ENCODE measurements at regions not wholly inside any gene's neighbourhood (a gene's known extent, or its start where the extent isn't known, plus 50 kb on each side); places are given as distances from the start of the nearest gene placed in this dataset.
A peak's percentile ranks its signal among the peaks of the same experiment; 100 is the strongest.

DNA sequence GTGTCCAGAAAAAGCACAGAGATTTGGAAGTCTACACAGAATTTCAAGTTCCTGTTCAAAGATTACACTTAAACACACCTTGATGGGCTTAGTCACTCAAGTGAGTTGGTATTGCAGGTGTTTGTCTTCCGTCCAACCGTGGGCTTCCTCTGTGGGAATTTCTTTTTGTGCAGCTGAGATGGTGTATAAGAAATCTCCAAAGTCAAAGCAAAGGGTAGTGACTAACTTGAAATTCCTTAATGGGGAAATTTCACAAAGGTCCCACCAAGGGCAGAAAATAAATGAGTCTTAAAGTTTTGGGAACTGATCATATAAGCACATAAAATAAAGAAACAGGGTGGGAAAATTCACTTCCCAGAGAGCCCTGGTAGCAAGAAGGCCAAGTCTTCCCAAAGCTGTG is 102.0 kb upstream of the TNFAIP3 start:
- CTCF ChIA-PET = no interaction called here
- Mint-ChIP-seq H3K27ac (no peak overlapping the region), H3K4me1 (peaks cover 28% of the 10 kb centered on the region), H3K27me3 (no peaks in the 10 kb centered on the region), H3K36me3 (no peaks in the 10 kb centered on the region), H3K4me3 (no peak overlapping the region), H3K9me3 (no peaks in the 10 kb centered on the region)
- DNase-seq = no peak

DNA sequence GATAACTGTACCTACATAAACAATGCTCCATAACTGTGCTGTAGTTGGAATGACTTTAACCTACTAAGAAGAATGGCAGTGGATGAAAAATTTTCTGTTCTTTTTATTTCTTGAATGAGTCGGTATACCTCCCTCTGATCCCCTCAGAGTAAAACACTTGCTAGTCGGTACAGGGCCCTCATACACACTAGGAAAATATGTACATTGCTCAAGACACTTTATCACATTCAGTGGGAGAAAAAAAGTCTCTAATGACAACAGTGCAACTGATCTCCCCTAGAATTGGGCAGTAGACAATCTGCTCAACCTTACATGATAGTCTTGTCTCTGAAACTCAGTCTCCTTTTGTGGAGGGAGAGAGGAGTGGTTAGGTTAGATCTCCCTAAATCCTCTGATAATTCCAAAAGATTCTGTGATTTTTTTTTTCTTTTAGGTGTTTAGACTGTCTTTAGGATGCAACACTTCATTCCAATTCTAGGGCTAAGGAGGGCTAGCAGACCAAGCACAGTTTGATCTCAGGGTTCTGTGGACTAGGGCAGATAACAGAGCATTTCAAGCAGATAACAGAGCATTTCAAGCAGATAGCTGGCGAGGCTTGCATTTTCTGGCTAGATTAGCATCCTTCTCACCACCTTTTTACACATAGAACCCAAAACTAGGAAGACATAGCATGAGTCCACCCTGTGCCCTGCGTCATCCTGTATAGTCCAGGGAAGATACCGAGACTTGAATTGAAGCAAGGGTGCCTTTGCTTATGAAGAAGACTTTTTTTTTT is 100.3 kb upstream of the TNFAIP3 start:
- no peak overlapping the region for H3K4me3 Mint-ChIP-seq
- H3K9me3 Mint-ChIP-seq = no peaks in the 10 kb centered on the region
- DNase-seq = no peak
- CTCF ChIA-PET = no interaction called here
- H3K4me1 Mint-ChIP-seq = peaks cover 28% of the 10 kb centered on the region
- no peak overlapping the region for H3K27ac Mint-ChIP-seq
- H3K36me3 Mint-ChIP-seq = no peaks in the 10 kb centered on the region
- no peaks in the 10 kb centered on the region for H3K27me3 Mint-ChIP-seq

DNA sequence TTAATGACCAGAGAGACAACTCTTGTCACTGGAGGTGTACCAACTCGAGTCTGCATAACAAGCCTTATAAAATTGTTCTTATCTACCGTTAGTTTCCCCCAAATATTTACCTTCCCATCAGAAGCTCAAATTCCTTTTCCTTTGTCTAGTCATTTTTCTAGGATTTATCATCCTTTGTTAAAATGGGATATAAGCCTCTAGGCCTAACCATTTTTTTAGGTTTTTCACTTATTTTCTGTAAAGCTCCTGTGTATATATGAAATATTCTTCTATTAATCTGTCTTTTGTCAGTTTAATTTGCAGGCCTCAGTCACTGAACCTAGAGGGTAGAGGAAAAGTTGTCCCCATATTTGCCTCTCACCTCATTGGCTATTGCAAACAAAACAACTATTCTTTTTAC is 99.6 kb upstream of the TNFAIP3 start:
- Mint-ChIP-seq H3K27ac (no peak overlapping the region), H3K36me3 (no peaks in the 10 kb centered on the region), H3K9me3 (no peaks in the 10 kb centered on the region), H3K4me1 (peaks cover 28% of the 10 kb centered on the region), H3K27me3 (no peaks in the 10 kb centered on the region), H3K4me3 (no peak overlapping the region)
- no peak for DNase-seq
- CTCF ChIA-PET = interaction anchor here (0.9 to 1.3 kb wide), 2 partner anchors 9 to 177 kb away, joined by 3 read pairs; no protein-coding TSS in a partner anchor

DNA sequence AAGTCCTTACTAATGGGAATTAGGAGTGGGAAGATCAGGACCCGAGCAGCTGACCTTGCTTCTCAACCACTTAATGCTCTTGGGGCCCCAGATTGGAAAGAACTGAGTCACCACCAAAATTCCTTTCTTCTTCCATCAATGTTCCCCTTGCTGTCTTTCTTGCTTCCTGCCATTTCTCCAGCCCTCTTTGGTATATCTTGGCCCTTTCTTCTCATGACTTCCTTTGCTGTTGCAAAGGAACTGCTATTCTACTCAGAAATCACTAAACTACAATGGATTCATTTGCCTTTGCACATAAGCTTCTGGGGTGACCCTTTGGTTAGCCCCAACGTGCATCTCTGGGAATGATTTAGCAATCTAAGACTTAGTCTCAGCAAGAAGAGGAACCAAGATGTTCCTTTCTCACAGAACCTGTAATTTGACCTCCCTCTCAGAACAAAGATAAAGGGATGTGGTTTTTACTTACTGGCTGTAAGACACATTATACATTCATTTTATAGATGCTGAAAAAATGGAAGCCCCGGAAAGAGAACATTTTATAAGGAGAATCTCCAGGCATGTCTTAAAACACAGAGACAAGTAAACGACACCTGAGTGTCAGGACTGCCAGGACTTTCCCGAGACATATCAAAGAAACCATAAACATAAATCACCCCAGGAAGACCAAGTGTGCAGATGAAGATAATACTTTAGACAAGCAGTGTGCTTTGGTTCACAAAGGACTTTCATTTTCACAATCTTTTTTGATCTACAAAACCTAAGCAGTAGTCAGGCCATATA is 99.0 kb upstream of the TNFAIP3 start:
- H3K27ac Mint-ChIP-seq = peak overlapping the region; percentile 94
- H3K4me1 Mint-ChIP-seq = peaks cover 28% of the 10 kb centered on the region
- no peaks in the 10 kb centered on the region for H3K36me3 Mint-ChIP-seq
- no peaks in the 10 kb centered on the region for H3K27me3 Mint-ChIP-seq
- H3K4me3 Mint-ChIP-seq = peak overlapping the region; percentile 62
- H3K9me3 Mint-ChIP-seq = no peaks in the 10 kb centered on the region
- DNase-seq = no peak
- CTCF ChIA-PET = interaction anchor here (0.9 to 1.3 kb wide), 3 partner anchors 9 to 177 kb away, joined by 3 read pairs; no protein-coding TSS in a partner anchor

DNA sequence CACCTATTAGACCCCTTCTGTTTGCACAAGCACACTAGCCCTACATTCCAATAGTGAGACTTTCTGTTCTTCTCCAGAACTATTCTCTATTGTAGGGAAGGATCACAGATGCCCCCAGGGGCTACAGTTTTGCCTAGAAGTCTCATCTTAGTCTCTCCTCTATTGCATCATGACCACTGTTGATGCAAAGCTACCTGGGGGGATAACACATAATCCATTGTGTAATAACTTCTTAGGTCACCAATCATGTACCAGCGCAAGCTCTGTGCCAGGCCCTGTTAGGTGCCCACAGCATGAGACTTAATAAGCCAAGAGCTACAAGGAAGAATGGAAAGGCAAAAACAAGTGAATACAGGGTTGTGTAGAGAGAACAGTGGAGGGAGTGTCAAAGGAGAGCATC is 98.1 kb upstream of the TNFAIP3 start:
- H3K27ac Mint-ChIP-seq = peak overlapping the region; percentile 94

DNA sequence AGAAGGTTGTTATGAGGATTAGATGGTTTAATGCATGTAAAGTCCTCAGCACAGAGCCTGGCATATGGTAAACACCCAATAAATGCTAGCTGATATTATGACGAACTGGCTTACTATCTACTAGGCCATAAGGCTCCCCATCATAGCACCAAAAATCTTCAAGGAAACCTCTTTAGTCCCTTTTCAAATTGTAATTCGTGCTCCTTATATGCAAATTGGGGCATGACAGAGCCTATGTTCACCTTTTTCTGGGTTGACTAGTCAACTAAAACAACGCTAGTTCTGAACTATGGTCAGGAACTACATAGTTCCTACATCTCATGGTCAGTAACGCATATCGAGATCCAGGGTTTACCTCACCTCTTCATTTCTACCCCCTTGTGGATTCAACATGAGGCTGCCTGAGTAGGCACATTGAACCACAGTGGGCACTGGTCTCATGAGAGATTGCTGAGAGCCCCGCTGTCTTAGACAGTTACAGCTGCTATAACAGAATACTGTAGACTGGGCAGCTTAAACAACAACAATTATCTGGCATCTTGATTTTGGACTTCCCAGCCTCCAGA is 97.2 kb upstream of the TNFAIP3 start:
- no peak for DNase-seq
- Mint-ChIP-seq H3K27me3 (no peaks in the 10 kb centered on the region), H3K36me3 (no peaks in the 10 kb centered on the region), H3K27ac (no peak overlapping the region), H3K4me1 (peaks cover 28% of the 10 kb centered on the region), H3K4me3 (no peak overlapping the region), H3K9me3 (no peaks in the 10 kb centered on the region)
- CTCF ChIA-PET = no interaction called here

More for the DNA sequence above, 98.1 kb upstream of the TNFAIP3 start:
- CTCF ChIA-PET = interaction anchor here (1.2 kb wide), 1 partner anchor 60 kb away, joined by 3 read pairs; no protein-coding TSS in a partner anchor
- no peak overlapping the region for H3K4me3 Mint-ChIP-seq
- peaks cover 28% of the 10 kb centered on the region for H3K4me1 Mint-ChIP-seq
- H3K36me3 Mint-ChIP-seq = no peaks in the 10 kb centered on the region
- DNase-seq = no peak
- H3K9me3 Mint-ChIP-seq = no peaks in the 10 kb centered on the region
- no peaks in the 10 kb centered on the region for H3K27me3 Mint-ChIP-seq

DNA sequence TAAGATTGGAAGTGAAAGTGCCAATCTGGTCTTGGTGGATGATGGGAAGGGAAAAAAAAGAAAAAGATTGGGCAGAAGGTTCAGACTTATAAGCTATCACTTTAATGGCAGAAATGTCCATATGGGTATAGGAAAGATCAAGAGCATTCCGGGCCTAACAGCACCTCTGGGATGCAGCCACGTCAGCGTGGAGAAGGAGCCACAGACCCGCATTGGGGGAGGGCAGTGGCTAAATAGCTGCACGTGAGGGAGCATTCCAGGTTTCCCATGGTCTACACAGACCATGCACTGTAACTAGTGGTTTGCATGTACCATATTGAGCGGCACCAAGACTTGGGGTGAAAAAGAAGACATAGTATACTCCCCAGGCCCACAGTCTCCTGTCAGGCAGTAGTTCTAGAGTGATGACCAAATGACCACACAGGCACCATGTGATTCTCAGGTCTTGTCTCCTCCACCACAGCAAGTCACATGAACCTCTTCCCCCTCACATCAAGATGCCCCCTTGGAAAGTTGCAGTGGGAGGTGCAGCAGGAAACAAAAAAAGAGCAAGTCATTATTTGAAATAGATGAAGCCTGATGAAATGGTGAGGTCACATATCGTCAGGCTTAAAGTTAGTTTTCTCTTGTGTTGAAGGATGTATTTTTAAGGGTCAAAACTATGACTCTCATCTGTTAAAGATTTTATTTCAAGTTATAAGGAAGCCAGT is 94.4 kb upstream of the TNFAIP3 start:
- H3K4me1 Mint-ChIP-seq = peaks cover 15% of the 10 kb centered on the region
- H3K36me3 Mint-ChIP-seq = no peaks in the 10 kb centered on the region
- CTCF ChIA-PET = no interaction called here
- H3K27me3 Mint-ChIP-seq = no peaks in the 10 kb centered on the region
- DNase-seq = no peak
- H3K4me3 Mint-ChIP-seq = no peak overlapping the region
- no peaks in the 10 kb centered on the region for H3K9me3 Mint-ChIP-seq
- no peak overlapping the region for H3K27ac Mint-ChIP-seq

DNA sequence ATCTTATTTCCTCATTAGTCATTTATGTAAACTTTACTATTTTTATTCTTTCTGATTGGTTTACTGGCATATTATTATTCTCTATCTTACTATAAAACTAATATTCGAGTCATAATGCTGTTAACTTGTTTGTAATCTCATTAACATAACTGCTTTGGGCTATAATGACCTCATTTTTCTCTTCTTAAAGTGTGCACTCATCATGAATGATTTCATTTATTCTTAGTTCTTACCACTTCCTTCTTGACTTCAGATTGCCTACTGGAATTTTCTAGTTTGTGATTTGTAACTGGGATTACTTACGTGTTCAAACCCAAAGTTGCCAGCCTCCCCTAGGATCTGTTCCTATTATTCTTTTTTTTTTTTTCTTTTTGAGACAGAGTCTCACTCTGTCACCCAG is 91.8 kb upstream of the TNFAIP3 start:
- H3K27me3 Mint-ChIP-seq = peaks cover 6% of the 10 kb centered on the region
- DNase-seq = no peak
- H3K27ac Mint-ChIP-seq = no peak overlapping the region
- no peaks in the 10 kb centered on the region for H3K36me3 Mint-ChIP-seq
- no peaks in the 10 kb centered on the region for H3K4me1 Mint-ChIP-seq
- CTCF ChIA-PET = no interaction called here
- H3K9me3 Mint-ChIP-seq = no peaks in the 10 kb centered on the region
- no peak overlapping the region for H3K4me3 Mint-ChIP-seq

DNA sequence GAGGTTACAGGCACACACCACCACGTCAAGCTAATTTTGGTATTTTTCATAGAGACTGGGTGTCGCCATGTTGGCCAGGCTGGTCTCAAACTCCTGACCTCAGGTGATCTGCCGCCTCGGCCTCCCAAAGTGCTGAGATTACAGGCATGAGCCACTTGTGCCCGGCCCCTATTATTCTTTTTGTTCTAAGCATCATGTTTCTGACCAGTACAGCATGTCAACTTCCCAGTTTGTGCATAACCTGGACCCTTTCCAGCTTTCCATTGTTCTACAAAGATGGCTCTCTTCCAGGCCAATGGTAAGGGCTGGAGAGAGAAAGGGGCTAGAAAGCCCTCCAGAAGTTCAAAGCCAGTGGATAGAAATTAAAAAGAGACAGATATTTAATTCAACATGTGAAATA is 91.3 kb upstream of the TNFAIP3 start:
- Mint-ChIP-seq H3K27me3 (peaks cover 6% of the 10 kb centered on the region), H3K4me1 (no peaks in the 10 kb centered on the region), H3K9me3 (no peaks in the 10 kb centered on the region), H3K4me3 (no peak overlapping the region), H3K36me3 (no peaks in the 10 kb centered on the region), H3K27ac (no peak overlapping the region)
- CTCF ChIA-PET = no interaction called here
- no peak for DNase-seq

DNA sequence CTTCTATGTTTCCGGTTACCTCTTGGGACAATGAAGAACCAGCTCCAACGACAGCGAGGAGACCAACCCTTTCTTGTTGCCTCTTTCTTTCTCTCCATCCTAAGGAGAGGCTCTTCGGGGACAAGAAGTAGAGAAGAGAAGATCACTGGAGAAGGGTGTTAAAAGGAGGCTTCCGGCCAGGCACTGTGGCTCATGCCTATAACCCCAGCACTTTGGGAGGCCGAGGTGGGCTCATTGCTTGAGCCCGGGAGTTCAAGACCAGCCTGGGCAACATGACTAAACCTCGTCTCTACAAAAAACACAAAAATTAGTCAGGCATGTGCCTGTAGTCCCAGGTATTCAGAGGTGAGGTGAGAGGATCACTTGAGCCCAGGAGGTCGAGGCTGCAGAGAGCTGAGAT is 90.8 kb upstream of the TNFAIP3 start:
- Mint-ChIP-seq H3K9me3 (no peaks in the 10 kb centered on the region), H3K27ac (no peak overlapping the region), H3K4me3 (no peak overlapping the region), H3K36me3 (no peaks in the 10 kb centered on the region), H3K4me1 (no peaks in the 10 kb centered on the region), H3K27me3 (peaks cover 6% of the 10 kb centered on the region)
- no peak for DNase-seq
- CTCF ChIA-PET = no interaction called here

DNA sequence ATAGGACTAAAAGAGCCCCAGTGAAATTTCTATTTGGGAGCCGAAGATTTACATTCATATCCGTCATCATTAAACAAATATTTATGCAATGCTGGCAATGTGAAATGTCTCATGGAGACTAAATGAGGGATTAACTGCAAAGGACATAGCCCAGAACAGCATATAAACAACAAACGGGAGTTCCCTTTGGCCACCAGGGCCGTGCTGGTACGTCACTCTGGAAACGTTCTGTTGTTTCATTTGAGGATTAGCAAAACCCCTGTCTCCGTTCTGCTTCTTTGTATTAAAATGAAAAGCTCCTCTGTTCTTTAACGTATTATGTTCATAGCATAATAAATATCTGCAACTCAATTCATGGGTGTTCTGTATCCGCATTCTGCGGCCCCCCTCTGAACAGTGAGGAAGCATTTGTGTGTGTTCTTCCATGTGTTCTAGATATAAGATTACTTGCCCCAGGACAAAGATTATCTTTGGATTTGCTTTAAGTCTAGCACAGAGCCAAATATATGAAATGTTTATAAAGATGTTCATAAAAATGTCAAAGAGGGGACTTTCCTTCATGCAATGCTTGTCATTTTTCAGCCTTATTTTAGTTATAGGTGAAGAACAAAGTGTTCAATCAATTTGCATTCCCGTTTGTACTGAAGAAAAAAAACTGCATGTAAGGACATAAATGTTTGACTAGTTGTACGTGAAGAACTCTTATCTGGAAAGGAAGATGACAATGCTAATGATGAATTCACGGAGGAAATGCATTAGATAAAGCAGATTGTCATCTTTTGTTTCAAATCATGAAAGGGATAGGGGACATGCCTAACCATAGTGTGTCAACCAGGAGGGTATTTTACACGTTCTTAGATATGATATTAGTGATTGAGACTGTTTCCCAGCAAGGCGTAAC is 90.0 kb upstream of the TNFAIP3 start:
- Mint-ChIP-seq H3K27me3 (peaks cover 8% of the 10 kb centered on the region), H3K36me3 (no peaks in the 10 kb centered on the region), H3K9me3 (no peaks in the 10 kb centered on the region), H3K27ac (no peak overlapping the region), H3K4me1 (no peaks in the 10 kb centered on the region), H3K4me3 (no peak overlapping the region)
- no peak for DNase-seq
- CTCF ChIA-PET = no interaction called here

DNA sequence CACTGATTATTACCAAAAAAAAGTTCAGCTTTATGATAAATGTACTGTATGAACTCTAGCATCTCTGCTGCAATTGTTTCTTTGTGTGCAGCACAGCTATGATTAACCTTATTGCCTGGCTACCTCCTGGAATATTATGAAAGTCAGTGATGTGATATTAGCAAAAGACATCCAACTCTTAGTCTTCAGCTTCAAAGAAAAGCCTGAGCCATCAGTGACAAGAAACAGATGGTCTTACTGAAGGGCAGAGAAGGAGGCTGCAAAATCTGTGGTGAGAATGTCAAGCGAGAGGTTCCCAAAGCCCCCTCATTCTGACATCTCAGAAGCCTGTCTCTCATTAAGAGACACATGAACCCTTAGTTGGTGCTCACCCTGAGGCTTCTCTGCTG is 89.4 kb upstream of the TNFAIP3 start:
- Mint-ChIP-seq H3K27ac (no peak overlapping the region), H3K27me3 (peaks cover 10% of the 10 kb centered on the region), H3K9me3 (no peaks in the 10 kb centered on the region), H3K36me3 (no peaks in the 10 kb centered on the region), H3K4me1 (no peaks in the 10 kb centered on the region), H3K4me3 (no peak overlapping the region)
- DNase-seq = no peak
- CTCF ChIA-PET = no interaction called here

DNA sequence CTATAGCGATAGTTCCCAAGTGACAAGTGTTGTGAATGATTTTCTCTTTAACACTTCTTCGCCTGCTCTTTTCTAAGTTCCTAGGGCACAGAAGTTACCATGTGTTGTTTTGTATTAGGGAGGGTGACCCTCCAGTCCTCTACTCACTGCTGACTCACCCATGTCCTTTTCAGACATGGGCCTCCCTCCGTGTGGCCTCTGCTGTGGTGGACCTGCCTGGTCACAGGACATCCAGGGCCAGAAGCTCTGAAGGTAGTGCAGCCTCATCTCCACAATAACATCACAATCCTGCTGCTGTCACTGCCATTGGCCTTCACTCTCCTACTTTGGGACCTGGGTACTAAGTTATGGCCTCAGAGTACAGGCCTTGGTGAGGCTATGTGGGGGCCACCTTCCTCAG is 87.1 kb upstream of the TNFAIP3 start:
- H3K36me3 Mint-ChIP-seq = no peaks in the 10 kb centered on the region
- H3K27ac Mint-ChIP-seq = no peak overlapping the region
- DNase-seq = no peak
- CTCF ChIA-PET = no interaction called here
- H3K27me3 Mint-ChIP-seq = peaks cover 10% of the 10 kb centered on the region
- no peaks in the 10 kb centered on the region for H3K9me3 Mint-ChIP-seq
- no peaks in the 10 kb centered on the region for H3K4me1 Mint-ChIP-seq
- no peak overlapping the region for H3K4me3 Mint-ChIP-seq
